HG03520 (cell line): ENCODE measurements at regions not wholly inside any gene's neighbourhood (a gene's known extent, or its start where the extent isn't known, plus 50 kb on each side); places are given as distances from the start of the nearest gene placed in this dataset.
A peak's percentile ranks its signal among the peaks of the same experiment; 100 is the strongest.
"Not testable (repeated sequence)": the region's sequence is repeated elsewhere in the genome, so short reads cannot be mapped to it uniquely, and the experiment has no call there.

Experiments
- ATAC-seq: cut with Tn5 transposase; IDR thresholded peaks from one replicate; pipeline ENCODE4 v1.9.1; 2021; ENCODE audit warnings: mild to moderate bottlenecking, moderate library complexity; ENCODE audit not compliant: unreplicated experiment

- ATAC-seq = not testable (repeated sequence)
Observed at GRCh38 chr20:53727239-53727638, 133.6 kb upstream of the ZNF217 start.

GRCh38 chr20:53725575-53725970 is 131.9 kb upstream of the ZNF217 start:
- ATAC-seq = no peak

- no peak for ATAC-seq
Observed at GRCh38 chr20:53723621-53724020, 130.0 kb upstream of the ZNF217 start.

- ATAC-seq = no peak
Observed at GRCh38 chr20:53723045-53723444, 129.4 kb upstream of the ZNF217 start.

- ATAC-seq = no peak
Observed at GRCh38 chr20:53722515-53723036, 128.9 kb upstream of the ZNF217 start.

GRCh38 chr20:53721445-53721963 is 127.9 kb upstream of the ZNF217 start:
- peak; percentile 12 for ATAC-seq

GRCh38 chr20:53719171-53719803 is 125.6 kb upstream of the ZNF217 start:
- not testable (repeated sequence) for ATAC-seq

GRCh38 chr20:53718142-53719021 is 124.7 kb upstream of the ZNF217 start:
- no peak for ATAC-seq

GRCh38 chr20:53716395-53716794 is 122.8 kb upstream of the ZNF217 start:
- ATAC-seq = no peak

- no peak for ATAC-seq
Observed at GRCh38 chr20:53714524-53714923, 120.9 kb upstream of the ZNF217 start.

- ATAC-seq = no peak
Observed at GRCh38 chr20:53713328-53714056, 119.9 kb upstream of the ZNF217 start.

GRCh38 chr20:53712212-53712977 is 118.8 kb upstream of the ZNF217 start:
- ATAC-seq = no peak

GRCh38 chr20:53711333-53712211 is 117.9 kb upstream of the ZNF217 start:
- no peak for ATAC-seq

- no peak for ATAC-seq
Observed at GRCh38 chr20:53708129-53708968, 114.7 kb upstream of the ZNF217 start.

- no peak for ATAC-seq
Observed at GRCh38 chr20:53707371-53708055, 113.9 kb upstream of the ZNF217 start.

- no peak for ATAC-seq
Observed at GRCh38 chr20:53706466-53707370, 113.1 kb upstream of the ZNF217 start.

- ATAC-seq = no peak
Observed at GRCh38 chr20:53706008-53706465, 112.4 kb upstream of the ZNF217 start.
